ENCODE measurements at regions not wholly inside any gene's neighbourhood (a gene's known extent, or its start where the extent isn't known, plus 50 kb on each side); places are given as distances from the start of the nearest gene placed in this dataset.

DNA sequence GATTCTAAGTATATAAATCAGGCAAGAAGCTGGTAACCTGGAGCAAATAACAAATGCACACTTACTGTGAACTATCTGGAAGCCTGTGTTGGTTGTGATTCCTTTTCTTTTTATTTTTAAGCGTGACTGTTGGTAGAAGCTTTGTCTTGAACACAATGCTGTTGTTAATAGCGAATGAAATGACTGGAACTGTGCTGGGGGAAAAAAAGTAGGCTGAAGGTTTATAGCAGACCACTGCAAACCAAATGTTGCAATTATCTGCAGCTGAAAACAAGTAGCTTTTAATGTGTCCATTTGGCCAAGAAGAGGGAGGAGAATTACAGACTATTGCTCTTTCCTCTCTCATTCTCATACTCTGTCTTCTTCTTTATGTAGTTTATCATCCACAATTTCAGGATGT lies 184.5 kb upstream of the DNAJC19 start:
- TF ChIP-seq, protein P1, sequence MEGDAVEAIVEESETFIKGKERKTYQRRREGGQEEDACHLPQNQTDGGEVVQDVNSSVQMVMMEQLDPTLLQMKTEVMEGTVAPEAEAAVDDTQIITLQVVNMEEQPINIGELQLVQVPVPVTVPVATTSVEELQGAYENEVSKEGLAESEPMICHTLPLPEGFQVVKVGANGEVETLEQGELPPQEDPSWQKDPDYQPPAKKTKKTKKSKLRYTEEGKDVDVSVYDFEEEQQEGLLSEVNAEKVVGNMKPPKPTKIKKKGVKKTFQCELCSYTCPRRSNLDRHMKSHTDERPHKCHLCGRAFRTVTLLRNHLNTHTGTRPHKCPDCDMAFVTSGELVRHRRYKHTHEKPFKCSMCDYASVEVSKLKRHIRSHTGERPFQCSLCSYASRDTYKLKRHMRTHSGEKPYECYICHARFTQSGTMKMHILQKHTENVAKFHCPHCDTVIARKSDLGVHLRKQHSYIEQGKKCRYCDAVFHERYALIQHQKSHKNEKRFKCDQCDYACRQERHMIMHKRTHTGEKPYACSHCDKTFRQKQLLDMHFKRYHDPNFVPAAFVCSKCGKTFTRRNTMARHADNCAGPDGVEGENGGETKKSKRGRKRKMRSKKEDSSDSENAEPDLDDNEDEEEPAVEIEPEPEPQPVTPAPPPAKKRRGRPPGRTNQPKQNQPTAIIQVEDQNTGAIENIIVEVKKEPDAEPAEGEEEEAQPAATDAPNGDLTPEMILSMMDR (IDR thresholded peaks at IDR 0.05), result no peak
- TF ChIP-seq POLR2A (IDR thresholded peaks at IDR 0.05), result no peak

Measured in tibial nerve (tissue), 3 donors.